ENCODE measurements at regions not wholly inside any gene's neighbourhood (a gene's known extent, or its start where the extent isn't known, plus 50 kb on each side); places are given as distances from the start of the nearest gene placed in this dataset.
"Not testable (repeated sequence)": the region's sequence is repeated elsewhere in the genome, so short reads cannot be mapped to it uniquely, and the experiment has no call there.

DNA sequence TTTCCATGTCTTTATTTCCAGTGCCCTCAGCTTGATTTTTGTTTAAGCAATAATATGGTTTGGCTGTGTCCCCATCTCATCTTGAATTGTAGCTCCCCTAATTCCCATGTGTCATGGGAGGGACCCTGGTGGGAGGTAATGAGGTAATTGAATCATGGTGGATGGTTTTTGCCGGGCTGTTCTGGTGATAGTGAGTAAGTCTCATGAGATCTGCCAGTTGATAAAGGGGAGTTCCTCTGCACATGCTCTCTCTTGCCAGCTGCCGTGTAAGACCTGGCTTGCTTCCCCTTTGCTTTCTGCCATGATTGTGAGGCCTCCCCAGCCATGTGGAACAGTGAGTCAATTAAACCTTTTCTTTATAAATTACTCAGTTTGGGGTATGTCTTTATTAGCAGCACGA lies 559.6 kb upstream of the ADAMTS5 start:
- no peak for ATAC-seq
- DNase-seq (ENCODE audit: low spot score) = no peak

DNA sequence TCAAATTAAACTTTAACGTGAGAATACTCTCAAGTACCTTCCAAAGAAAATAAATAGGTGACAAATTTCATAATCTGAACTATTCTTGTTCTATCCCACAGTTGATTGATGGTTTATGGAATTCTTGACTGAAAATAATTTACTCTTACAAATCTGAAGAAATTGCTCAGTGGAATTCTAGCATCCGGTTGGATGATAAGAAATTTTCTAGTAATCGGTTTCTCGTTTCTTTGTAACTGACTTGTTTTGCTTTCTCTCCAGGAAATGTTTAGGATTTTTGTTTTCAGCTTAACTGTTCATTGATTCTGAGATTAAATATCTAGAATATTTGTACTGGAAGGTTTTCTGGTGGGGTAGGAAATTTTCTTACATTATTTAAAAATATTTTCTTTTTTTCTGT lies 558.9 kb upstream of the ADAMTS5 start:
- no peak for DNase-seq (ENCODE audit: low spot score)
- ATAC-seq = no peak

DNA sequence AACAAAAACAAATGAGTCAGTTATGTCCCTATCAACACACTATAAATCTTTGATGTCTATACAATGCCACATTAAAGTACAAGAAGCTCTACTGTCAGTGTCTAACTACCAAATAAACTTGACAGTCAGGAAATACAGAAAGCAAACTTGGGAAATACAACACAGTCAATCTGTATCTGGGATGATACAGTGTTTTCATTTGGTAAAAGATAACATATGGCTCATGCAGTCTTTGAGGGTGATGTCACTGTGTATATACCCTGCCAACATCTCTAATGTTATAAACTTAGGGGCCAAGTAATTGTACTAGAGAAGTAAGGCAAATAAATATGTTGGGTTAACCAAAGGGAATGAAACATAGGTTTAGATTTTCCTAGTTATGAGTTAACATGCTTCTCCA lies 552.5 kb upstream of the ADAMTS5 start:
- ATAC-seq = no peak

DNA sequence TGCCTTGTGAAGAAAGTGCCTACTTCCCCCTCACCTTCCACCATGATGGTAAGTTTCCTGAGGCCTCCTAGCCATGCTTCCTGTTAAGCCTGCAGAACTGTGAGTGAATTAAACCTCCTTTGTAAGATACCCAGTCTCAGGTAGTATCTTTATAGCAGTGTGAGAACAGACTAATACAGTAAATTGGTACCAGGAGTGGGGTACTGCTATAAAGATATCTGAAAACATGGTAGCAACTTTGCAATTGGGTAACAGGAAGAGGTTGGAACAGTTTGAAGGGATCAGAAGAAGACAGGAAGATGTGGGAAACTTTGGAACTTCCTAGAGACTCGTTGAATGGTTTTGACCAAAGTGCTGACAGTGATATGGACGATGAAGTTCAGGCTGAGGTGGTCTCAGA lies 550.3 kb upstream of the ADAMTS5 start:
- DNase-seq (ENCODE audit: low spot score); ATAC-seq: not testable (repeated sequence)

More for the DNA sequence above, 552.5 kb upstream of the ADAMTS5 start:
- DNase-seq (ENCODE audit: low spot score) = no peak

DNA sequence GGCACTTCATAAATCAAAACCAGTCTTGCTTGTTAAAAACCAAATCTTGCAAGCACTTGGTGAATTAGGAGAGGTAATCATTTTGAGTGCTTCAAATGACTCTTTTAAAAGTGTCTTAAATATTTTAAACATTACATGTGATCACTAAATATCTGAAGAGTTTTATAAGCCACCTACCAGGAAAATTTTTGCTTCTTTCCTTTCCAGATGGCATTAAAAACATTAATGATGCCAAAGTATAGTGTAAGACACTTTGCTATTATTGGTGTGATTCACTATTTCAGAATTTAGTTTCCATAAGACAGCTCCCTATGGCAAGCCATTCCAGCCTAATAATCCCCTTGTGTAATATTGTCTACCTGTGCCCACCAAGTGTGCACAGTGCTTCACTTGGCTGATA lies 548.8 kb upstream of the ADAMTS5 start:
- ATAC-seq (no peak), DNase-seq (ENCODE audit: low spot score) (no peak)

DNA sequence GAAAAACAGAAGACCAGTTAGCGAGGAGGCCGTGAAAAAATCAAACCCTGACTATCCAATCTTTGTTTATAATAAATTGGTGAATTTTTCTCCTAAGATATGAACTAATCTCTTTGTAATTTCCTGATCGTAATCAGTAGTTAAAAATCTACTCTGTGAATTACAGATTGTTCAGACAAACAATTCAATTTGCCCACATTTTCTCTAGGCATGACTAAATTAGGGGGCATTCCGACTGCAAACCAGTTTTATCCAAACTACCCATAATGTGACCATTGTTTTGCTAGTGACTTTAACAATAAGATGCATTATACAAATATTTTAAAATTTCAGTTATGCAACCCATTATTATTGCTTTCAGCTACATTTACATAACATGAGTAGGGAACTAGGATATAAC lies 546.9 kb upstream of the ADAMTS5 start:
- ATAC-seq (no peak), DNase-seq (ENCODE audit: low spot score) (no peak)

DNA sequence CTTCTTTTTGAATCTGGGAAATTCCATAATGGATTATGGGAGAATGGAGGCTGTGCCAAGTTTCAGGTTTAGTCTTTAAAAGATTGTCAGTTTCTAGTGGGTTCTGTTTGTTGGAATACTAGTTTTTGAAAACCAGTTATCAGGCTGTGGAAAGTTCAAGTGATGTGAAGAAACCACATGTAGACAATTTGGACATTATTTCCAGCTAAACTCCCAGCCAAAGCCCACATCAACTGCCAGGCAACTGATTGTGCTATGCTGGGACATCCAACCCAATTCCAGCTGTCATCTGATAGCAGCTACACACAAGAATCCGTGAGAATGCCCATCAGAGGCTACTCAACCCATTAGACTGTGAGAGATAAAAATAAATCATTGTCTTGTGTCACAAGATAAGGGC lies 546.1 kb upstream of the ADAMTS5 start:
- DNase-seq (ENCODE audit: low spot score) (no peak), ATAC-seq (no peak)

DNA sequence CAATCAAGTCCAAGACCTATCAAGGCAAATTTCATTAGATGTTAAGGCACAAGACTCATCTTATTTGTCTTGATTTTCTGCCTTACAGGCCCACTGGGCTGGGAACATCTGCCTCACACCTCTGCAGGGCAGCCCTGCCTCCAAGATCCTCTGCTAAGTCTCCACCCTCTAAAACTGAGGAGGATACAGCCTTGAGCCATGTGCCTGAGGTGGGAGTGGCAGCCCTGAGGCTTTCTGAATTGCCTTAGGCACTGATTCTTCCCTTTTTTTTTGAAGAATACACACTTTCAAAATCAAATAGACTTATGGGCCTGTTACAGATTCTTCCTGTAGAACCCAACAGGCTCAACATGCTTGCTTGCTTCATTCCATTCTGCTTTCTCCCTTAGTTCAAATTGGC lies 544.3 kb upstream of the ADAMTS5 start:
- no peak for DNase-seq (ENCODE audit: low spot score)
- ATAC-seq = no peak

DNA sequence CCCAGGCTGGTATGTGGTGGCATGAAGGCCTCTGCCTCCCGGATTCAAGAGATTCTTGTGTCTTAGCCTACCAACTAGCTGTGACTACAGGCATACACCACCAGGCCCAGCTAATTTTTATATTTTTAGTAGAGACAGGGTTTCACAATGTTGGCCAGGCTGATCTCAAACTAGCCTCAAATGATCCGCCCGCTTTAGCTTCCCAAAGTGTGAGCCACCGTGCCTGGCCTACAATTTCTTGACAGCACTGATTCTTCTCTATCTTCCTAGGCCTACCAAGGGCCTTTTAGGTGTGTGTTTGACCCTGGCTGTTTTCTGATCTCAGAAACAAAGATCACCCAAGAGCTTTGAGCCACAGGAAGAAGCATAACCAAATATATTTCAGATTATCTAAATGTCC lies 540.8 kb upstream of the ADAMTS5 start:
- DNase-seq (ENCODE audit: low spot score) = no peak
- ATAC-seq = no peak

DNA sequence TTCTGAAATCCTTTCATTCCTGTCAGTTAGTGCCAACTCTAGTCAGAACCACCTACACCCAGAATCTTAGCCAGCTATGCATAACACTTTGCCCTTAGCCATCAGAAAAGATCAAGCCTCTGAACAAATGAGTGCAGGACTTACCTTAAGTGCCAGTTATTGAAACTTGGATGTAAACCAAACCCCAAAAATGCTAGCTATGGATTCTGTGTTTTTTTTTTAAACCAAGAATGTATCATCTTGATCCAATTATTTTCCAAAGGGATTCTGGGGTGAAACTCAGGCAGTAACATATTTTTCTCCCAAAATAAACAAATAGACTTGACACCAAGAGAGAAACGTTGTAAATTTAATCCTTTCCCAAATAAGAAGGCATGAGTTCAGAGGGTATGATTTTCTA lies 538.6 kb upstream of the ADAMTS5 start:
- DNase-seq (ENCODE audit: low spot score) = no peak
- no peak for ATAC-seq

DNA sequence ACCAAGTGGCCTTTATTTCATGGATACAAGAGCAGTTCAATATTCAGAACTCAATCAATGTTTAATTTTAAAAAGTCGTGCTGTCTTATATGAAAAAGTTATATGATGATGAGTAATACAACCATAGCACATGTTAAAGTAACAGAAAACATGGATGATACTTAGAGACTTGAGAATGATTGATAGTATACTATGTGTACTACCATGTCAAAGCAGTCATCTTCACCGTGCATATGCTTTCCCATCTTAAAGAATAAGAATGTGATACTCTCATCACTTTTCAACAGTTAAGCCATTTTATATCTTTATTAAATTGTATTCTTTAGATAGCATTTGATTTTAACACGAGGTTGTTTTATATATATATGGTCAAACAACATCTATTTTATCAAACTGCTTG lies 535.9 kb upstream of the ADAMTS5 start:
- DNase-seq (ENCODE audit: low spot score) (no peak), ATAC-seq (no peak)

DNA sequence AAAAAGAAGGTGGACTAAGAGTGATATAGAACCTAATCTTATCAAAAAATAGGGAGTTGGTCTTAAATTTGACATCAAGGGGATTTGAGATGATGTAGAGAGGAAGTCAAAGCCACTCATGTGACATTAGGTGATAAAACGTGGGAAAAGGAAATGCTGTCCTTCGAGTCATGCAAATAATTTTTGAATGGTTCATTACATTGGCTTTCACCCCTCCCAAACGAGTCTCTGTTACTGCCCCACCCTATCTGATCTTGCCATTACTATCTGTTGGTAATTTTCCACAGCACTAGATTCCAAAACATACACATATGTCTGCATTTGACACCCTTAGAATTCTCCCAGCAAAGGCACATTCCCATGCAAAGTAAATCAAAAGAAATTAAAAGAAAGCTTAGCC lies 531.1 kb upstream of the ADAMTS5 start:
- ATAC-seq (no peak), DNase-seq (ENCODE audit: low spot score) (no peak)

DNA sequence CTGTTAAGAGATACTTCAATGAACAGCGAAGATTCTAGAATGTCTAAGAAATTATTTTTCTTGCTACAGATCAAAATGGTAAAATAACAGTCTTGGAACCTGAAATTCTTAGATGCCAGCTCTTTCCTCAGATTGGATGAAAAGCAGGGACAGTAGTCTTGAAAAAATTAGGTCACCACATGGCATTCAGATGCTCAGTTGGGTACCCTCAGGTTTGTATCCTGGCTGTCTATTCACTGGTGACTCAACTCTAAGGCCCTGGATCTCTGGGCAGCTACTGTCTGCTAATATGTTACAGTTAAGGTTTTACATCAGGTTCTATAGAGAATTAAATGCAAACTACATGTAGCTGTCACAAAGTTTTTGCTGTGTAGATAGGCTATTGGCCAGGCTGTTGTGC lies 528.9 kb upstream of the ADAMTS5 start:
- no peak for DNase-seq (ENCODE audit: low spot score)
- no peak for ATAC-seq

DNA sequence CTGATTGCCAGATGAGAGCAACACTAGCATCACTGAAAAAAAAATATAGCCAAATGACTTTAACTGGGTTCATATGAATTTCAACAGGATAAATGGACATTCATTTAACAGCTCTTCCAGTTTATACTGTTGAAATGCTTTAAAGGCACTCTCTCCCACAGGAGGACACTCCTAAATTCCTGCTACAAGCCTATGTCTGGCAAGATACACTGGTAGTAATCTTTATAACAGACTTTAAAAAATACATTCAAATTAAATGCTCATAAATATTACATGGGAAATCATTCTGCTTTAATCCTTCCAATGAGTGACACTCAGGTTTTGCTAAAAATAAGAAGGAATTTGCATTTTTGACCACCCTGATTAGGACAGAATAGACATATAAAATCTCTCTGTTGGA lies 526.7 kb upstream of the ADAMTS5 start:
- DNase-seq (ENCODE audit: low spot score) (no peak), ATAC-seq (no peak)

DNA sequence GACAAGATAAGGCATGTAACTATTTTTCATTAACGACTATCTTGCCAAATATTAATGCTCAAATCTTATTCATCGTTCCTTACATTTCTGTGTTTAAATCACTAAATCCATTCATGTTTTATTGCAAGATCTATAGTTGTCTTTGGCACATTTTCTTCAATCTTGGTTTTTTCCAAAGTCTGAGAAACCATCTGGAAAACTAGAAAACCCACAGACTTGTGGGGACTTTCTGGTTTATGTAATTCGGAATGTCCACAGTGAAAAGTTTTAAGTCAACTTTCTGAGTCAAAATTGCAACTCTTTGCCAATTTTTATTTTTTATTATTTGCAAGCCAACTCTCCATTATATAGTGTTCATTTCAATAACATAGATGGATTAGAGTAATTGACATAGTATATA lies 520.8 kb upstream of the ADAMTS5 start:
- DNase-seq (ENCODE audit: low spot score) (no peak), ATAC-seq (no peak)

DNA sequence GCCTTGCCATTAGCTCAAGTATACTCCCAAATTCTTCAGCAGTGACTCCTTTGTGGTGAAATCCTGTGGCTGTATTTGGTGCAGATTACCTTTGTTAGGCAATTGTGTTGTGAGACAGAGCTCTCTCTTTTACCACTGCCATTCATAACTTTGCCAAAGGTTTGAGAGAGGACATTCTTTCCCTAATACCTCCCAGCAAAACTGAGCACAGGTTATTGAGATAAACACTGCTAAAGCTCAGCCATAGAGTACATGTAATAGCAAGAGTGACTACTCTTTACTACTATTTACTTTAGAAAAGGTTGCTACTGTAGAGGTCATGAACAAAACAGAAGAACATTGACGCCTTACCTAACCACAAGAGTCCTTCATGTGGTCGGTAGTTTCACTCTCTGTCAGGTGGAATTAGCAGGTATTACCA lies 514.0 kb upstream of the ADAMTS5 start:
- DNase-seq (ENCODE audit: low spot score) = no peak
- no peak for ATAC-seq

DNA sequence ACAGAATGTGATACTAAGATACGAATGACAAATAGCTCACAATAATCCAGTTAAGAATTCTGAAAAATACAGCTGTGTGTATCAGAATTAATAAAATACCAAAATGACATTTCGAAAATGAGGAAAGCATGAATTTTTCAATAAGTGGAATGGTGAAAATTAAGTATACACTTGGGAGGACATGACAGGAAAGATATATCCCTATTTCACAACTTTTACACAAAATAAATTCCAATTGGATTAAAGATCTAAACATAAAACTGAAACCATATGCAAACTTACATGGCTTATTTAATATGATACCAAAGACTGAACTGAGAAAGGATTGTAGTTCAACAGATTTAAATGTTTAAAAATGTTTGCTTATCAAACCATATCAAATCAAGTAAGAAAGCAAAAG lies 510.4 kb upstream of the ADAMTS5 start:
- ATAC-seq (no peak), DNase-seq (ENCODE audit: low spot score) (no peak)

DNA sequence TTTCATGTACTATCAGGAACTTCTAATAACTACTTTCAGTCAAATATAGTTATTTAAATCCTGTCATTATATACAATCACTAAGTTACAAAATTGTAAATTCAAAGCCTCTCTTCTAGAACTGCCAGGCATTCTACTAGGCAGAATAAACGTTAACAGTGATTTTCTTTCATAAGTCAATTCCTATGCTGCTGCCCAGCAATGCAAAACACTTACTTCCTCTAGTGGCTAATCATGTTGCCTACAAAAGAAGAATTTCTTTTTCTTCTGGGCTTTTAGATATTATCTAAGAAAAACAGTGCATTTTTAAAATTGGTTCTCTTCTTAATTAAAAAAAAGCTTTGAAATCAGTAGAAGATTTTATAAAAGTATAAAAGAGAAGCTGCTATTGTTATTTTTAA lies 509.8 kb upstream of the ADAMTS5 start:
- DNase-seq (ENCODE audit: low spot score) (no peak), ATAC-seq (no peak)

DNA sequence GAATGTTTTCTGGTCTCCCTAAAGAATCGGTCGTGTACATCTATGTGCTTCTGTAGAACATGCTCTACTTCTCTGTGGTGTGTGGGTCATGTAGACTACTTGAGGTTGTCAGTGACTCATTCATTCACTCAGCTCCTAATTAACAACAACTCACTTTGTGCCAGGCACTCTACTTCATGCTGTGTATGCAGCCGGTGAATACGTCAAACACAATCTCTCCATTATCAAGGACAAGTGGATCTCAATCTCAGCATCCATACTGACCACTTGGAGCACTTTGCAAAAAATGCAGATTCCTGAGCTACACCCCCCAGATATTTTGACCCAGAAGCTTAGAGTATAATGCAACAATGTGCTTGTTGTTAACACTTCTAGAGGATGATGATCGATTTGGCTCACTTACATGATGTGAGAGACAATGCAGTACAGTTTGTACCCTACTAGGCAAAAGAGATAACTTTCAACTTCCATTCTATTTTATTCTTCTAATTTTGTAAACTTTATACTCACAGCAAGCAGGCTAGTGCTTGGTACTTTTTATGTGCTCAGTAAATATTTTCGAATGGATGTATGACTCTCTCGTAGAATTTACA lies 508.6 kb upstream of the ADAMTS5 start:
- ATAC-seq (no peak), DNase-seq (ENCODE audit: low spot score) (no peak)

DNA sequence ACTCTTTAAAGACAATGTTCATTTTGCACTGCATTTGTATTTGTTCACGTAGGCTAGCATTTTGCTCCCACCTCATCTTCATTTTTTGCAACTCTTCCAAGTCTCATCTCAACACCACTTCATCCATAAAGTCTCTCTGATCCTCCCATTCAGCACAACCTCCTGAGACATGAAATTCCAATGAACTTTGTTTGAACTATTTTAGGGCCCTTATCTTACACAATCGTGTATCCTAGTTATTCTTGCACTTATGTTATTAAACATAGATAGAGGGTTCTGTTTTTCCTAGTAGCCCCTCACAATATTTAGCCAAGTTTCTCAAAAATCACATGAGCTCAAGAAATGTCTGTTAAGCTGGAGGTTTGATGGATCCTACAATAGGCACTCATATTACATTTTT lies 500.5 kb upstream of the ADAMTS5 start:
- ATAC-seq = no peak
- no peak for DNase-seq (ENCODE audit: low spot score)

DNA sequence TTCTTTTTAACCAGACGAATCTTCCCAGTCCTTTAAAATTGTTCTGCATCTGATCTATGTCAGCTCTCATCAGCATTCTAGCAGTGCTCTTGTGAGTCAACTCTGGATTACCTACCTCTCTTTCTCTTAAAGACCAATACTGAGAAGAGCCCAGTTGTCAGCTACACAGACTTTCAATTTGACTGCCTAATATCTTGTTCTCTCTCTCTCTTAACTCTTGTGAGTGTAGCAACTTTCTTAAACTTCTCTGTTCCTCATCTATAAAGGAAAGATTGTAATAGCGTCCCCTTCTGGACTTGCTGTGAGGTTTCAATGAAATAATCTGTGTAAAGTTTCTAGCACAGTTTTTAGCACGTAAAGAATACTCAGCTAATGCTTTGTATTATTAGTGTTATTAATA lies 499.3 kb upstream of the ADAMTS5 start:
- ATAC-seq = no peak
- DNase-seq (ENCODE audit: low spot score) = no peak

DNA sequence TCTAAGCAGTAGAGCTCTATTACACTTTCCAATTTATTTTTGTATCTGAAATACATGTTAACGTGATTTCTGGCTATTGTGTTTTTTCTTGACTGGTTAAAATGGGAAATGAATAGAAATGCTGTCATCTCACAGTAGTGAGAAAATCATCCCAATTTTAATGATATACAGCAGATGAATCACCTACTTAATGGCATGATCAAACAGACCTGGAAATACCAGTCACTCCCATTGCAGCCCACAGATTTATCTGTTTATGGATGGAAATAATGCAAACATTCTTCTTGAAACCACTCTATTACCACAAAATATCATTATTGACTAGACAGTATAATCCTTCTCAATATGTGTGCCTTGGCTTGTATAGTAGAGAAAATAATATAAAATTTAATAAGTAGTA lies 497.8 kb upstream of the ADAMTS5 start:
- no peak for ATAC-seq
- DNase-seq (ENCODE audit: low spot score) = no peak

DNA sequence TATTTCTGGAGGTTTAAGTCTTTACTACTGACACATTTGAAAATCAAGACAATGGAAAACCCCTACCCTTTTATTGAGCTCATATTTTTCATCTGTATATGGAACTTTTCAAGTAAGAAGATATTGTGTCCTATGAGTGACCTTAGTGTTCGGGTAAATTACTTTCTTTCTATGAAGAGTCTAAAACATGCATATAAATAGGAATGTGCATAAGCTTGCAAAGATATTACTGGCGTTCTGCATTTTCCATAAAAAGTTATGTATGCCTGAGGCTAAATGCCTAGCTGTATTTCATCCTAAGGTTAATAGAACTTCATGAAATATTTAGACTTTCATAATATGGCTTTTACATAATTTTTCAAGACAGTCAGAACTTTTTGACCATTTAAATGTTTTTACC lies 495.8 kb upstream of the ADAMTS5 start:
- ATAC-seq = no peak
- no peak for DNase-seq (ENCODE audit: low spot score)

DNA sequence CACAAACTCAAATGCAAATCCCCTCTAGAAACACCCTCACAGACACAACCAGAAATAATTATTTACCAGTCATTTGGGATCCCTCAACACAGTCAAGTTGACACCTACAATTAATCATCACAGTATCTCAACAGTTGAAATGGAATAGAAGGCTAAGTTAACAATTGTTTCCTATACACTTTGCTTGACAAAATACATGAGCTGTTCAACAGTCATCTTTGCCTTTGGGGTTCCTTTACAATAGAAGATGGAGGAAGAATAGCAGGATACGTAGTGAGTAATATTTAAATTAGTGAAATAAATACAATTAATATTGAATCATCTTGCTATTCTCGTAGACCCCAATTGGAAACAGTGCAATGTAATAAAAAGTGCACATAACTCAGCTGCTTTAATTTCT lies 487.3 kb upstream of the ADAMTS5 start:
- ATAC-seq (no peak), DNase-seq (ENCODE audit: low spot score) (no peak)
